ENCODE measurements at regions not wholly inside any gene's neighbourhood (a gene's known extent, or its start where the extent isn't known, plus 50 kb on each side); places are given as distances from the start of the nearest gene placed in this dataset.

- no peak for DNase-seq
- H3K27me3 Mint-ChIP-seq, result peaks cover 35% of the 10 kb centered on the region
- H3K4me3 Mint-ChIP-seq, result no peak overlapping the region
- H3K4me1 Mint-ChIP-seq, result no peaks in the 10 kb centered on the region
- H3K9me3 Mint-ChIP-seq, result no peaks in the 10 kb centered on the region
- H3K36me3 Mint-ChIP-seq, result no peaks in the 10 kb centered on the region
- no peak overlapping the region for H3K27ac Mint-ChIP-seq
Measured at GRCh38 chr3:124469555-124469954, 260.7 kb upstream of the UMPS start.

- no peak overlapping the region for H3K4me3 Mint-ChIP-seq
- DNase-seq, result no peak
- H3K27ac Mint-ChIP-seq, result no peak overlapping the region
- H3K4me1 Mint-ChIP-seq, result no peaks in the 10 kb centered on the region
- H3K27me3 Mint-ChIP-seq, result peaks cover 8% of the 10 kb centered on the region
- H3K36me3 Mint-ChIP-seq, result no peaks in the 10 kb centered on the region
- H3K9me3 Mint-ChIP-seq, result no peaks in the 10 kb centered on the region
Measured at GRCh38 chr3:124478830-124479229, 251.4 kb upstream of the UMPS start.

- no peak overlapping the region for H3K27ac Mint-ChIP-seq
- no peaks in the 10 kb centered on the region for H3K36me3 Mint-ChIP-seq
- no peaks in the 10 kb centered on the region for H3K9me3 Mint-ChIP-seq
- DNase-seq, result no peak
- H3K4me3 Mint-ChIP-seq, result no peak overlapping the region
- peaks cover 22% of the 10 kb centered on the region for H3K27me3 Mint-ChIP-seq
- no peaks in the 10 kb centered on the region for H3K4me1 Mint-ChIP-seq
Measured at GRCh38 chr3:124483915-124484470, 246.3 kb upstream of the UMPS start.

- no peak for DNase-seq
- H3K27ac Mint-ChIP-seq, result no peak overlapping the region
- no peaks in the 10 kb centered on the region for H3K9me3 Mint-ChIP-seq
- H3K4me3 Mint-ChIP-seq, result no peak overlapping the region
- H3K36me3 Mint-ChIP-seq, result no peaks in the 10 kb centered on the region
- no peaks in the 10 kb centered on the region for H3K4me1 Mint-ChIP-seq
- peaks cover 31% of the 10 kb centered on the region for H3K27me3 Mint-ChIP-seq
Measured at GRCh38 chr3:124486324-124486723, 243.9 kb upstream of the UMPS start.

- no peak for DNase-seq
- H3K36me3 Mint-ChIP-seq, result no peaks in the 10 kb centered on the region
- H3K4me3 Mint-ChIP-seq, result no peak overlapping the region
- H3K4me1 Mint-ChIP-seq, result no peaks in the 10 kb centered on the region
- no peaks in the 10 kb centered on the region for H3K9me3 Mint-ChIP-seq
- no peak overlapping the region for H3K27ac Mint-ChIP-seq
- peaks cover 23% of the 10 kb centered on the region for H3K27me3 Mint-ChIP-seq
Measured at GRCh38 chr3:124489506-124489905, 240.7 kb upstream of the UMPS start.

- Mint-ChIP-seq H3K4me1 (no peaks in the 10 kb centered on the region), H3K27me3 (peaks cover 14% of the 10 kb centered on the region), H3K4me3 (no peak overlapping the region), H3K9me3 (no peaks in the 10 kb centered on the region), H3K27ac (no peak overlapping the region), H3K36me3 (no peaks in the 10 kb centered on the region)
- no peak for DNase-seq
Measured at GRCh38 chr3:124491098-124491497, 239.2 kb upstream of the UMPS start.

GRCh38 chr3:124491875-124492274, 238.4 kb upstream of the UMPS start:
- no peak overlapping the region for H3K27ac Mint-ChIP-seq
- DNase-seq, result no peak
- no peaks in the 10 kb centered on the region for H3K36me3 Mint-ChIP-seq
- H3K4me1 Mint-ChIP-seq, result no peaks in the 10 kb centered on the region
- H3K9me3 Mint-ChIP-seq, result no peaks in the 10 kb centered on the region
- peaks cover 12% of the 10 kb centered on the region for H3K27me3 Mint-ChIP-seq
- H3K4me3 Mint-ChIP-seq, result no peak overlapping the region

- Mint-ChIP-seq H3K4me1 (no peaks in the 10 kb centered on the region), H3K27ac (no peak overlapping the region), H3K4me3 (no peak overlapping the region), H3K36me3 (no peaks in the 10 kb centered on the region), H3K27me3 (peaks cover 12% of the 10 kb centered on the region), H3K9me3 (no peaks in the 10 kb centered on the region)
- DNase-seq, result no peak
Measured at GRCh38 chr3:124492824-124493223, 237.4 kb upstream of the UMPS start.

GRCh38 chr3:124496061-124496460, 234.2 kb upstream of the UMPS start:
- H3K4me3 Mint-ChIP-seq, result no peak overlapping the region
- H3K27ac Mint-ChIP-seq, result no peak overlapping the region
- no peak for DNase-seq
- H3K4me1 Mint-ChIP-seq, result no peaks in the 10 kb centered on the region
- H3K36me3 Mint-ChIP-seq, result no peaks in the 10 kb centered on the region
- H3K9me3 Mint-ChIP-seq, result no peaks in the 10 kb centered on the region
- peaks cover 5% of the 10 kb centered on the region for H3K27me3 Mint-ChIP-seq

GRCh38 chr3:124497487-124497886, 232.8 kb upstream of the UMPS start:
- Mint-ChIP-seq H3K27me3 (peaks cover 8% of the 10 kb centered on the region), H3K27ac (no peak overlapping the region), H3K4me1 (no peaks in the 10 kb centered on the region)

GRCh38 chr3:124498891-124499290, 231.4 kb upstream of the UMPS start:
- Mint-ChIP-seq H3K27me3 (peaks cover 16% of the 10 kb centered on the region), H3K9me3 (no peaks in the 10 kb centered on the region), H3K4me1 (no peaks in the 10 kb centered on the region), H3K27ac (no peak overlapping the region), H3K36me3 (no peaks in the 10 kb centered on the region), H3K4me3 (no peak overlapping the region)
- no peak for DNase-seq

More at GRCh38 chr3:124497487-124497886, 232.8 kb upstream of the UMPS start:
- DNase-seq, result no peak
- Mint-ChIP-seq H3K9me3 (no peaks in the 10 kb centered on the region), H3K36me3 (no peaks in the 10 kb centered on the region), H3K4me3 (no peak overlapping the region)

GRCh38 chr3:124504332-124505059, 225.8 kb upstream of the UMPS start:
- Mint-ChIP-seq H3K4me1 (no peaks in the 10 kb centered on the region), H3K4me3 (no peak overlapping the region), H3K9me3 (no peaks in the 10 kb centered on the region), H3K36me3 (no peaks in the 10 kb centered on the region), H3K27me3 (peaks cover 19% of the 10 kb centered on the region), H3K27ac (no peak overlapping the region)
- no peak for DNase-seq

GRCh38 chr3:124509884-124510283, 220.4 kb upstream of the UMPS start:
- no peaks in the 10 kb centered on the region for H3K4me1 Mint-ChIP-seq
- H3K4me3 Mint-ChIP-seq, result no peak overlapping the region
- no peak for DNase-seq
- no peak overlapping the region for H3K27ac Mint-ChIP-seq
- peaks cover 17% of the 10 kb centered on the region for H3K27me3 Mint-ChIP-seq
- H3K9me3 Mint-ChIP-seq, result no peaks in the 10 kb centered on the region
- no peaks in the 10 kb centered on the region for H3K36me3 Mint-ChIP-seq

- Mint-ChIP-seq H3K36me3 (no peaks in the 10 kb centered on the region), H3K27ac (no peak overlapping the region), H3K9me3 (no peaks in the 10 kb centered on the region), H3K4me3 (no peak overlapping the region), H3K27me3 (peaks cover 17% of the 10 kb centered on the region), H3K4me1 (no peaks in the 10 kb centered on the region)
- DNase-seq, result no peak
Measured at GRCh38 chr3:124510290-124510689, 220.0 kb upstream of the UMPS start.

- H3K27ac Mint-ChIP-seq, result no peak overlapping the region
- no peak overlapping the region for H3K4me3 Mint-ChIP-seq
- no peak for DNase-seq
- H3K36me3 Mint-ChIP-seq, result no peaks in the 10 kb centered on the region
- peaks cover 26% of the 10 kb centered on the region for H3K27me3 Mint-ChIP-seq
- no peaks in the 10 kb centered on the region for H3K4me1 Mint-ChIP-seq
- H3K9me3 Mint-ChIP-seq, result no peaks in the 10 kb centered on the region
Measured at GRCh38 chr3:124512881-124513609, 217.2 kb upstream of the UMPS start.

- DNase-seq, result no peak
- Mint-ChIP-seq H3K36me3 (no peaks in the 10 kb centered on the region), H3K27ac (no peak overlapping the region), H3K4me1 (no peaks in the 10 kb centered on the region), H3K27me3 (peaks cover 28% of the 10 kb centered on the region), H3K4me3 (no peak overlapping the region), H3K9me3 (no peaks in the 10 kb centered on the region)
Measured at GRCh38 chr3:124513610-124513997, 216.6 kb upstream of the UMPS start.
